ENCODE measurements at regions not wholly inside any gene's neighbourhood (a gene's known extent, or its start where the extent isn't known, plus 50 kb on each side); places are given as distances from the start of the nearest gene placed in this dataset.

DNA sequence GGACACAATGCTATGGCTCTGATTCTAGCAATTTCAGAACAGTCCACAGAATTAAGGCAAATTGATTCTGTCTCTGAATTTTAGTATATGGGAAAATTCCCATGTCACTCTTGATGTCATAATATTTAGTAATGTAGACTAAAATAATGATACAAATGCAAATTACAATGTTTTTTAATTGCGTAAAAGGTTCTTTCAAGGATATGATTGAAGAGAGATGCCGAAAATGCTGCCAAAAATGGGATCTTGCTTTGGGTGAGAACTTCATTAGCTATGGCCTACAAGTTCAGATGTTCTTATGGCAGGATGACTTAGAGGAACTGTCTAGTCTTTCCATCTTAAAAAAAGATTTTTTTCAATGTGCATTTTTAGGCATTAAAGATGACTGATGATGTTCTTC, 170.6 kb downstream of the TMA16 start:
- TF ChIP-seq, protein P1, sequence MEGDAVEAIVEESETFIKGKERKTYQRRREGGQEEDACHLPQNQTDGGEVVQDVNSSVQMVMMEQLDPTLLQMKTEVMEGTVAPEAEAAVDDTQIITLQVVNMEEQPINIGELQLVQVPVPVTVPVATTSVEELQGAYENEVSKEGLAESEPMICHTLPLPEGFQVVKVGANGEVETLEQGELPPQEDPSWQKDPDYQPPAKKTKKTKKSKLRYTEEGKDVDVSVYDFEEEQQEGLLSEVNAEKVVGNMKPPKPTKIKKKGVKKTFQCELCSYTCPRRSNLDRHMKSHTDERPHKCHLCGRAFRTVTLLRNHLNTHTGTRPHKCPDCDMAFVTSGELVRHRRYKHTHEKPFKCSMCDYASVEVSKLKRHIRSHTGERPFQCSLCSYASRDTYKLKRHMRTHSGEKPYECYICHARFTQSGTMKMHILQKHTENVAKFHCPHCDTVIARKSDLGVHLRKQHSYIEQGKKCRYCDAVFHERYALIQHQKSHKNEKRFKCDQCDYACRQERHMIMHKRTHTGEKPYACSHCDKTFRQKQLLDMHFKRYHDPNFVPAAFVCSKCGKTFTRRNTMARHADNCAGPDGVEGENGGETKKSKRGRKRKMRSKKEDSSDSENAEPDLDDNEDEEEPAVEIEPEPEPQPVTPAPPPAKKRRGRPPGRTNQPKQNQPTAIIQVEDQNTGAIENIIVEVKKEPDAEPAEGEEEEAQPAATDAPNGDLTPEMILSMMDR (IDR thresholded peaks at IDR 0.05; ENCODE audit: low read depth, low read length, missing input control) = no peak
- TF ChIP-seq SP1 (IDR thresholded peaks at IDR 0.05) (no peak), RAD21 (IDR thresholded peaks at IDR 0.05) (no peak), YY1 (IDR thresholded peaks at IDR 0.05) (no peak), RXRA (IDR thresholded peaks at IDR 0.05) (no peak)
- TF ChIP-seq, protein P2, sequence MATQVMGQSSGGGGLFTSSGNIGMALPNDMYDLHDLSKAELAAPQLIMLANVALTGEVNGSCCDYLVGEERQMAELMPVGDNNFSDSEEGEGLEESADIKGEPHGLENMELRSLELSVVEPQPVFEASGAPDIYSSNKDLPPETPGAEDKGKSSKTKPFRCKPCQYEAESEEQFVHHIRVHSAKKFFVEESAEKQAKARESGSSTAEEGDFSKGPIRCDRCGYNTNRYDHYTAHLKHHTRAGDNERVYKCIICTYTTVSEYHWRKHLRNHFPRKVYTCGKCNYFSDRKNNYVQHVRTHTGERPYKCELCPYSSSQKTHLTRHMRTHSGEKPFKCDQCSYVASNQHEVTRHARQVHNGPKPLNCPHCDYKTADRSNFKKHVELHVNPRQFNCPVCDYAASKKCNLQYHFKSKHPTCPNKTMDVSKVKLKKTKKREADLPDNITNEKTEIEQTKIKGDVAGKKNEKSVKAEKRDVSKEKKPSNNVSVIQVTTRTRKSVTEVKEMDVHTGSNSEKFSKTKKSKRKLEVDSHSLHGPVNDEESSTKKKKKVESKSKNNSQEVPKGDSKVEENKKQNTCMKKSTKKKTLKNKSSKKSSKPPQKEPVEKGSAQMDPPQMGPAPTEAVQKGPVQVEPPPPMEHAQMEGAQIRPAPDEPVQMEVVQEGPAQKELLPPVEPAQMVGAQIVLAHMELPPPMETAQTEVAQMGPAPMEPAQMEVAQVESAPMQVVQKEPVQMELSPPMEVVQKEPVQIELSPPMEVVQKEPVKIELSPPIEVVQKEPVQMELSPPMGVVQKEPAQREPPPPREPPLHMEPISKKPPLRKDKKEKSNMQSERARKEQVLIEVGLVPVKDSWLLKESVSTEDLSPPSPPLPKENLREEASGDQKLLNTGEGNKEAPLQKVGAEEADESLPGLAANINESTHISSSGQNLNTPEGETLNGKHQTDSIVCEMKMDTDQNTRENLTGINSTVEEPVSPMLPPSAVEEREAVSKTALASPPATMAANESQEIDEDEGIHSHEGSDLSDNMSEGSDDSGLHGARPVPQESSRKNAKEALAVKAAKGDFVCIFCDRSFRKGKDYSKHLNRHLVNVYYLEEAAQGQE (IDR thresholded peaks at IDR 0.05) = no peak
- TF ChIP-seq, protein P3, sequence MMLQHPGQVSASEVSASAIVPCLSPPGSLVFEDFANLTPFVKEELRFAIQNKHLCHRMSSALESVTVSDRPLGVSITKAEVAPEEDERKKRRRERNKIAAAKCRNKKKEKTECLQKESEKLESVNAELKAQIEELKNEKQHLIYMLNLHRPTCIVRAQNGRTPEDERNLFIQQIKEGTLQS (IDR thresholded peaks at IDR 0.05) = no peak

Data from liver (tissue), 3 donors.